Activated T-cell treated with anti-CD3 and anti-CD28 coated beads for 4 hours (primary cell): ENCODE measurements at regions not wholly inside any gene's neighbourhood (a gene's known extent, or its start where the extent isn't known, plus 50 kb on each side); places are given as distances from the start of the nearest gene placed in this dataset.
A peak's percentile ranks its signal among the peaks of the same experiment; 100 is the strongest.
"Not testable (repeated sequence)": the region's sequence is repeated elsewhere in the genome, so short reads cannot be mapped to it uniquely, and the experiment has no call there.

ENCODE experiments used
- DNase-seq: peaks from one replicate; pipeline ENCODE4 v3.0.0-alpha.2; 2020

DNA sequence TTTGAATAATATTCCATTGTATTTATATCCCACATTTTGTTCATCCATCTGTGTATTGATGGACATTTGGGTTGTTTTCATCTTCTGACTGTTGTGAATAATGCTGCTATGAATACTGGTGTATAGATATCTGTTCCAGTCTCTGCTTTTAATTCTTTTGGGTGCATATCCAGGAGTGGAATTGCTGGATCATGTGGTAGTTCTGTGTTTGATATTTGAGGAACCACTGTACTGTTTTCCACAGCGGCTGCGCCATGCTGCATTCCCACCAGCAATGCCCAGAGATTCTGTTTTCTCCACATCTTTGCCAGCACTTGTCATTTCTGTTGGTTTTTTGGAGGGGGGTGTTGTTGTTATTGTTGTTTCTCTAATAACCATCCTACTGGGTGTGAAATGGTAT is 131.6 kb upstream of the KIF26B start:
- no peak for DNase-seq

DNA sequence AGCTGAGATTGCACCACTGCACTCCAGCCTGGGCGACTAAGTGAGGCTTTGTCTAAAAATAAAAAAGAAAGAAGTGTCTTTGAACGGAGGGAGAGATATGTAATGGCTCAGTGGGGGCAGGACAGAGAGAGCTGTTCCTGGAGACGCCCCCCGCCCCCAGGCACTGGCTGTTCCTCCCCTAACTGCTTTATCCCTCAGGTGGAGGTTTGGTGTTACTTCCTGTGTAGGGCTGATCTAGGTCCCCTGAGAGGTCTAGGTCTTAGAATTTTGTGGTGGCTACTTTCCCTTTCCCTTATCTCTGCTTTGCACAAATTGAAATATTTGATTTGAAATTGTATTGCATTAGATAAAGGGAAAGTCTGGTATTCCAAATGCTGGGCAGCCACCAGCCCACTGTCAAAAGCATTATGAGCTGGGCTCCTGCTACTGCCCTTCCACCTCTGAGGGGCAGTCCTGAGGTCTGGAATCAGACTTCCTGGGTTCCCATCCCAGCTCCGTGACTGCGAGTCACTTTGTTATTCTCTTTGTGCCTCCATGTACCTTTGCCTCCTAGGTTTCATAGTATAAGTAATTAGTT is 134.8 kb upstream of the KIF26B start:
- no peak for DNase-seq

DNA sequence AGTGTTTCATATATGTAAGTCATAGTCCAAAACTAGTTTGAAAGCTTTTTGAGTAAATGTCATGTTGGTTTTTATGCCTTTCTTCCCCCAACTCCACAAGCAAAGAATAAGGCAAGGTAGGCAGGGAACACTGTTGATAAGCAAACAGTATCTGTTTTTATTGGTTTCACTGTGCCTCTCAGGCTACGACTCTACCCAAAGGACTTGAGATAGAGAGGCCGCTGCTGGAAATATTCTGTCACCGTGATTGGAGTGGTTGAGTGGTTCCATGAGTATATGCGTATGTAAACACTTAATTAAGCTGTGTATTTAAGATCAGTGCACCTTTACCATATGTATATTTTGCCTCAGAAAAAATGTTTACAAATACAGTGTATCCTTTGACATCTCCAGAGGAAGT is 138.1 kb upstream of the KIF26B start:
- DNase-seq, result no peak

DNA sequence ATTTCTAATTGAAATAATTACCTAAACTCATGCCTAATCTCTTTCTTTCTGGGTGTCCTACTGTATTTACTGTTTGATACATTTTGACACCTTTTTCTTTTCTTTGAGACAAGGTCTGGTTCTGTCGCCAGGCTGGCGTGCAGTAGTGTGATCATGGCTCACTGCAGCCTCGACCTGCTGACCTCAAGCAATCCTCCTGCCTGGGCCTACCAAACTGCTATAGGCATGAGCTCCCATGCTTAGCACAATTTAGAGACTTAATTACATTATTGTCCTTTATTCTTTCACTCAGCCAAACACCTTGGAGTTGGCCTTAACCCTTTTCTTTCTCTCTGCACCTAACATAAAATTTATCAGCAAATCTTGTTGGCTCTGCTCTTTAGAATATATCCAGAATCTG is 139.8 kb upstream of the KIF26B start:
- DNase-seq, result no peak

DNA sequence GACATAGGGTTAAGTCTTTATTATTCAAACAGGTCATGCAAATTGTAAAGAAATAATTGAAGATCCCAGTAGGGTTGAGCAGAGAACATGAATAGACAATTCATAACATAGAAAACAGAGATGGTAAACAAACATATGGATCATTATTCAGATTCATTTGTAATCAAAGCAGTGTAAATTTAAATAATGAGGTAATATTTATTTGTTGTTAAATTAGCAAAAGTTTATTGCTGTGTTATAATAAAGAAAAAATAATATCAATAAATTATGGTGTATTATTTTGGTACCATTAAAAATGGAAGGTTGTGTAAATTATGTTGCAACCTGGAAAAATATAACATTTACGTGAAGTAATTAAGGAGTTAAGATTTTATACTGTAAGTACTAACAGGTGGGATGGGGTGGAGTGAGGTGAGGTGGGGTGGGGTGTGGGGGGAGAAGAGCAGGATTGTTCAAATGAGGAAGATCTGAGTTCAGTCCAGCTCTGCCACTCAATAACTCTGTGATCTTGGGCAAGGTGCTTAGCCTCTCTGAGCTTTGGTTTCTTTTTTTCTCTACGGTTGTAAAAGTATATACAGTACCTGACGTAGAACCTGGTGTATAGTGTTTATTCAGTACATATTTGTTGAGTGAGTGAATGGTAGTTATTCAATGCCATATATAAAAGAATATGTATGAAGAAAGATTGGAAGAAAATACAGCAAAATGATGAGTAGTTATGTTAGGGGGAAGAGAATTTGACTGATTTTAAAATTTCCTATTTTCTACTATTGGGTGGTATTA is 140.3 kb upstream of the KIF26B start:
- DNase-seq, result no peak

DNA sequence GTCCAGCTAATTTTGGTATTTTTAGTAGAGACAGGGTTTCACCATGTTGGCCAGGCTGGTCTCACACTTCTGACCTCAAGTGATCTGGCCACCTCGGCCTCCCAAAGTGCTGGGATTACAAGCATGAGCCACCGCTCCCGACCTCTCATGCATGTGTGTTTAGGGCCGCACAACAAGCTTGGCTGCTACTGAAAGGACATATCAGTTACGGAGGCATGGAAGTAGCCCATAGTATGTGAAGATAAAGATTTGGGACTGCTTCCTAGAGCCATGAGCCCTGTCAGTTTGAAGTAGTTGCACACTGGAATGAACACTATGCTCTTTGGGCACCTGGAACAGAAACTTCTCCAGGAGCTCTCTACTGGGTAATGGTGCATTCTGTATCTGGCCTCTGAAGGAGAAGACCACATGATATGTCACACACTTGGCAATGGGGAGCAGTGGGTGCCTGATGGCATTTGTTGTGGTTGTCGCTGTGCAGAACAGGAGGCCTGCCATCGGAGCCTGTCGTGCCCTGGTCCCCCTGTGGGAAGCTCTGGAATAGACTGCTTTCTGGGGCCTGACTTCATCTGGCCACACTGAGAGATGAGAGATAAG is 144.7 kb upstream of the KIF26B start:
- no peak for DNase-seq

DNA sequence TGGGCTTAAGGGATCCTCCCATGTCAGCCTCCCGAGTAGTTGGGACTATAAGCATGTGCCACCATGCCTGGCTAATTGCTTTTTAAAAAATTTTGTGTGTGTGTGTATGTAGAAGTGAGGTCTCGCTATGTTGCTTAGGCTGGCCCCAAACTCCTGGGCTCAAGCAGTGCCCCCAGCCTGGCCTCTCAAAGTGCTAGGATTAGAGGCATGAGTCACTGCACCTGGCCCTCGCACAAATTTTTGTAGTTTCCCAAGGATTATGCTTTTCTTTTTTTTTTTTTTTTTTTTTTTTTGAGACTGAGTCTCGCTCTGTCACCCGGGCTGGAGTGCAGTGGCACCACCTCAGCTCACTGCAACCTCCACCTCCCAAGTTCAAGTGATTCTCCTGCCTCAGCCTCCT is 144.4 kb upstream of the HNRNPU start:
- DNase-seq, result no peak

DNA sequence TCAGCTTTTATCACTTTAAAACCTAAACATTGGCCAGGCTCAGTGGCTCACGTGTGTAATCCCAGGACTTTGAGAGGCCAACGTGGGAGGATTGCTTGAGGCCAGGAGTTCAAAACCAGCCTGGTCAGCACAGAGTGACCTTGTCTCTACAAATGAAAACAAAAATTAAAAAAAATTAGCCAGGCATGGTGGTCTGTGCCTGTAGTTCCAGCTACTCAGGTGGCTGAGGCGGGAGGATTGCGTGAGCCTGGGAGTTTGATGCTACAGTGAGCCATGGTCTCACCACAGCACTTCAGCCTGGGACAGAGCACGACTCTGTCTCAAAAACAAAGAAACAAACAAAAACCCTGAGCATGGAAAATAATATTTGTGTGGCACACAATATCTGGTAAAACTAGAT is 143.5 kb upstream of the HNRNPU start:
- no peak for DNase-seq

DNA sequence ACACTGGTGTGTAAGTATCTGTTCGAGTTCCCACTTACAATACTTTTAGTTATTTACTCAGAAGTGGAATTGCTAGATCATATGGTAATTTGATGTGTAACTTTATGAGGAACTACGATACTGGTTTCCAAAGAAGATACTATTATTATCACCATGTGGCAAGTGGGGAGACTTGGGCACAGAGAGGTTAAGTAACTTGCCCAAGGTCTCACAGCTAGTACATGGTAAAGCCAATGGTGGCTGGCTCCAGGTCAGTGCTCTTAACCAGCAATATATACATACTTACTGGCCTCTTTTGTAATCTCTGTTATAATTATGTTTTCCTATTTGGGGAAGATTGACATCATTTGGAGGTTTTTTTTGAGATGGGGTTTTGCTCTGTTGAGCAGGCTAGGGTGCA is 138.9 kb upstream of the HNRNPU start:
- no peak for DNase-seq

DNA sequence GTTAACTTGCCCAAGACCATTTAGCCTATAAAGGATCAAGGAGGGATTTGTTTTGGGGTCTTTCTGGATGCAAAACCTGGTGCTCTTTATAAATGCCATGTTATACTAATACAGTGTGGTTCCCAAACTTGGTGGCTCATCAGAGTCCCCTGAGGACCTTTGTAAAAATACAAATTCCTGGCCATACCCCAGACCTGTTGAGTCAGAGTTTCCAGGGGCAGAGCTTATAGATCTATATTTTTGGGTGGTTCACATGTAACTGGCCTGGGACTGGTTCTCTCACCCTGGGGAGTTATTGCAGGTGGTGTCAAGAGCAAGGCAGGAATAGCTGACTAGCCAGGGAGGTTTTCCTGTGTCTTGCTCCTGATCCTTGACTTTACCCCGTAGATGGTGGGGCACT is 136.9 kb upstream of the HNRNPU start:
- DNase-seq, result no peak

DNA sequence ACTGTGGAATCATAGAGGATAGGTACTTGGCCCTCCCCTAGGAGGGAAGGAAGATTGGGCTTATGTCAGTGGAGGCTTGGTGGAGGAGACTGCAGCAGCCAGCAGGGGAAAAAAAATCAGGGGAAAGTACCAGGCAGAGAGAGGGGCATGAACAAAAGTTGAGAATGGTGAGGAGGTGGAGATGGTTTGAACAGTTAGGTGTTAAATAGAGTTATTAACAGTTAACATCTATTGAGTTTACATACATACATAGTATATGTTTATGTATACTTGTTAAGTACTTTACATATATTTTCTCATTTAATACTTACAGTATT is 136.5 kb upstream of the HNRNPU start:
- no peak for DNase-seq

DNA sequence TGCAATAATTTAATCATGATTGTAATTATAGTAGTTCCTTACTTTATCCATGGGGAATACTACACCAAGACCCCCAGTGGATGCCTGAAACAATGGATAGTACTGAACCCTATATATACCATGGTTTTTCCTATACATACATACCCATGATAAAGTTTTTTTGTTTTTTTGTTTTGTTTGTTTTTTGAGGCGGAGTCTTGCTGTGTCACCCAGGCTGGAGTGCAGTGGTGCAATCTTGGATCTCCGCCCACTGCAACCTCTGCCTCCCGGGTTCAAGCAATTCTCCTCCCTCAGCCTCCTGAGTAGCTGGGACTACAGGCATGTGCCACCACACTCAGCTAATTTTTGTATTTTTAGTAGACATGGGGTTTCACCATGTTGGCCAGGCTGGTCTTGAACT is 135.3 kb upstream of the HNRNPU start:
- DNase-seq, result not testable (repeated sequence)

DNA sequence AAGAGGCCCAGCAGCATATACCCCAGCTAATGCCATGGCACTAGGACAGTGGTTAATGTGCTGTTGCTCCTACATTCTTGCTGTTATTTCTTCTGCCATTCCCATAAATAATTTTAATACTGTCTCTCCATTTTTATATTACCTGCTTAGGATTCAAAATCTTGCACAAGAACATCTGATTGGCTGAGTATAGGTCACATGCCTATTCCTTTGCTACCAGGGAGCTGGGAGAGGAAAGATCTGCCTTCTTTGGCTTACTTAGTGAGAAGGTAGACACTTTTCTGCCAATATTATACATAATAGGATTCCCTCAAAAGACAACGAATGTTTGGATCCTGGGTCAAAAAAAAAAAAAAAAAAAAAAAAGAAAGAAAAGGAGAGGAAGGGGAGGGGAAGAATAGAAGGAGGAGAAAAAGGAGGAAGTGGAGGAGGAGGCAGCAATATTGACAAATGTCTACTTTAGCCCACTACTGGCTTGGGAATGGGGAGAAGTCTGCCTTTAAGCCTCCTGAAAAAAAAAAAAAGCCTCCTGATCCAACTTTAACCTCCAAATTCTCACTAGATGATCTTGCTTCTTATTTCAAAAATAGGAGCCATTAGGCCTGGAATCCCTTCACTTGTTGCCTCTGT is 134.5 kb upstream of the HNRNPU start:
- no peak for DNase-seq

DNA sequence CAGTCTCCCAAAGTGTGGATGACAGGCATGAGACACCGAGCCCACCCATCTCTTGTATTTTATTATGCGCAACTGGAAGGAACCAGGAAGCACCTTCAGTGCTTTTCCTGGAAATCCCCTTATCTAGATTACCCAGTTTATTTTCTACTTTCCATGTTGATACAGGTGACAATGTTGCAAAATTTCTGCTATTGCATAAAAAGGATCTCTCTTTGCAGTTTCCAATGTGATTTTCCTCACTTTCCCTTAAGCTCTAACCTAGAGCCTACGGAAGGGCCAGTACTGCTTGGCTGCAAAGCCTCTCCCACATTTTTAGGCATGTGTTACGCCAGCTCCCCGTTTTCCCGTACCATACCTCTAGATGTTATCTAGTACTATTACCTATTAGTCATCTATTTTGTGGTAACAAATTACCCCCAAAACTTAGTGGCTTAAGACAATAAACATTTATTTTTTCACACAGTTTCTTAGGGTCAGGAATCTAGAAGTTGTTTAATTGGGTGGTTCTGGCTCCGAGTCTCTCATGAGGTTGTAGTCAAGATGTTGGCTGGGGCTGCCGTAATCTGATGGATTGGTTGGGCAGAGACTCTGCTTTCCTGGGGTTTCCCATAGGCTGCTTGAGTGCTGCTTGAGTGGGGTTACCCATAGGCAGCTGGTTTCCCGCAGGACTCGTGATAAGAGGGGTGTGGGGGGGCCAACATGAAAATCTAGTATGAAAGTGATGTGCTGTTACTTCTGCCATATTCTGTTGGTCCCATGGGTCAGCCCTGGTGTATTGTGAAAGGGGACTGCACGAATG is 131.5 kb upstream of the HNRNPU start:
- DNase-seq, result no peak

DNA sequence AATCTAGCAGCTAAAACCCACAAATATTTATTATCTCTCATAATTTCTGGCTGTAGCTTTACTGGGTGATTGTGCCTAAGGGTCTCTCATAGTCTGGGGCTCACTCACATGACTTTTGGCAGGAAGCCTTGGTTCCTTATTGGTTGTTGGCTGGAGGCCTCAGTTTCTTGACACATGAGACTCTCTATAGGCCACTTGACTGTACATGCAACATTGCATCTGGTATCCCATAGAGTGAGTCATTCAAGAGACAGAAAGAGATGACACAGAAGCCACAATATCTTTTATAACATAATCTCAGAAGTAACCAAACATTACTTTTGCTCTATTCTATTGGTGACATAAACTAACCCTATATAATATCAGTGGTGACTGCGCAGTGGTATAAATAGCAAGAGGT is 128.5 kb upstream of the HNRNPU start:
- DNase-seq, result no peak

DNA sequence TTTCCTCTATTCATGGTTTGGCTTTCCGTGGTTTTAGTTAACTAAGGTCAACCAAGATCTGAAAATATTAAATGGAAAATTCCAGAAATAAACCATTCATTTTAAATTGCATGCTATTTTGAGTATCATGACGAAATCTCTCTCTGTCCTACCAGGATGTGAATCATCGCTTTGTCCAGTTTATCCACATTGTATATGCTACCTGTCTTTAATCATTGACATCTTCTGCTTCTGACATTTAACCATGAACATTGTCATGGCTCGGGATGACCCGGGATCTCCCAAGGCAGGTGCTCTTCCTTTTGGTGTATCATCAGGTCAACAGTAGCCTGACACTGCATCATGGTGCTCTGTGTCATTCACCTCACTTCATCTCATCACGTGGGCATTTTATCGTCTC is 125.5 kb upstream of the HNRNPU start:
- DNase-seq, result no peak

DNA sequence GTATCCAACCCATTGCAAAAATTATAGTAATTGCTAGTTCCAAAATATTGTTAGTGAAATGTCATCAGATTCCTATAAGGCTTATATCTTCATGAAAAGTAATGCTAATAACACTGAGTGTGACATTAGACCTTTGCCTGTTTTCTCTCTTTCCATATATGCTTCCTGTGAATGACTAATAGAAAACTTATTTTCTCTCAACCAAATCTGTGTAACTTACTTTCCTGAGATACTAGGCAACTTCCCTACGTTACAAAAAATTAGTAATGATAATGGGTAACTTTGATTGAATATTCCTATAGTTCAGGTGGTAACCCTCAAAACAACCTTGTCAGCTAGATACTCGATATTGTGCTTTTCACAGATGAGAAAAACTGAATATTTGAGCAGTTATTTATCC is 124.2 kb upstream of the HNRNPU start:
- no peak for DNase-seq

DNA sequence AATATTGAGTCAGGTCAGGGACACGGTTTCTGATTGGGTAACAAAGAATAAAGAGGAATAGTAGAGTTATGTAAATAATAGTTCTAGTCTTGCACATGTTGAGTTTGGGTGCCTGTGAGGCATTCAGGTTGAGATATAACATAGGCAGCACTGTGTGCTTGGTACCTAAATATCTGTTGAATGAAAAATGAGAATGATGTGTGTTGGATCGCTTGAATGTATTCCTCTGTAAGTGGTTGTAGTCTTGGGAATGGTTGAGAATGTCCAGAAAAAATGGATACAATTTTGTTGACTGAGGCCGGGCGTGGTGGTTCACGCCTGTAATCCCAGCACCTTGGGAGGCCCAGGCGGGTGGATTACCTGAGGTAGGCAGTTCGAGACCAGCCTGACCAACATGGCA is 116.3 kb upstream of the HNRNPU start:
- no peak for DNase-seq

DNA sequence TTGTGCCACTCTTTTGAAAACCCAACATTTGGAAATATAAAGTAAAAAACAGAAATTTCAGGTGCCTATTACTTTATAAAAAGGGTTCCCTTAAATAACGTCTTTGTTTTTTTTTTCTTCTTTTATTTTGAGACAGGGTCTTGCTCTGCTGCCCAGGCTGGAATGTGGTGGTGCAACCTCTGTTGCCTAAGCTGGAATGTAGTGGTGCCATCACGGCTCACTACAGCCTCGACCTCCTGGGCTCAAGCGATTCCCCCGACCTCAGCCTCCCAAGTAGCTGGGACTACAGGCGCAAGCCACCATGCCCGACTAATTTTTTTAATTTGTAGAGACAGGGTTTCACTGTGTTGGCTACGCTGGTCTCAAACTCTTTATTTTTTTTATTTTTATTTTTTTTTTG is 110.2 kb upstream of the HNRNPU start:
- DNase-seq, result no peak

DNA sequence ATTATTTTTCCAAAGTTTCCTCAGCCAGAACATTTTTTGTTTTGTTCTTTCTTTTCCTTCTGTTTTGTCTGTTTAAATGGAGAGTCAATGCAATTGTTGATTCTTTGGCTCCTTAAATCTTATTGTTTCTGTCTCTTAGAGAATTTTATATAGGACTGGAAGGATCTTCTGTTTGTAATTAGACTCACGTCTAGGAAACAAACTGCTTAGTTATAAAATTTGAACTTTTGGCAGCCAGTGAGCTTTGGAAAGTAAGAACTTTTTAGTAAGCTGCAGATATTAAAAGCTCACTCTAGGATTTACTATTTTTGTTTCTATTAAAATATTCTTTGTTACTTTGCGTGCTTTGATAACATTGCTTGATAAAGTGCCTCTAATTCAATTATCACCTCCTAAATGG is 109.8 kb upstream of the HNRNPU start:
- no peak for DNase-seq

DNA sequence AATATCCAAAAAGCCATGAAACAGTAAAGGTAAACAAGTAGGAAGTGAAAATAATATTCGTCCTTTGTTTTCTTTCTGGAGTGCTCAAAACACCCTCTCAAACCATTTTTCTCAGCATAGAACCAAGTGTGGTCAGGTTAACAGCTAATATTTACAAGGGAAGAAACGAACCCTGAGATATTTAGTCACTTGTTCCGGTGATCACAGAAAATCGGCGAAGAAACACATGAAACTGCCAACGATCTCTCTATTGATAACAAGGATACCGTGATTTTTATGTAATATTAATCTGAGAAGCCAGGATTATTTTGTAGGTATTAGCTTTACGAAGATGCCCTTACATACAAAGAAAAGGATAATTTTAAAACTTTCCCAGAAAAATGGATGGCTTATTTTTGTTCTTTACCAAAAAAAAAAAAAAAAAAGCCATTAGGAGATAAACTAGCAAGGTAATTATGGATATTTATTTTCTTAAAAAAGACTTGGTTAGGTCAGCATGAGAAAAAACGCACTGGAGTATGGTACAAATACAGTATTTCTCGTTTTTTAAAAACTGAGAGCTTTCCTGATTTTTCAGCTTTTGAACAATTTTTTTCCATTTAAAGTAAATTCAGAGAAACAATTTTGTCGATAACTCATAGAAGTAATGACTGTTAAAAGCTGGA is 107.3 kb upstream of the HNRNPU start:
- peak; percentile 4 for DNase-seq

DNA sequence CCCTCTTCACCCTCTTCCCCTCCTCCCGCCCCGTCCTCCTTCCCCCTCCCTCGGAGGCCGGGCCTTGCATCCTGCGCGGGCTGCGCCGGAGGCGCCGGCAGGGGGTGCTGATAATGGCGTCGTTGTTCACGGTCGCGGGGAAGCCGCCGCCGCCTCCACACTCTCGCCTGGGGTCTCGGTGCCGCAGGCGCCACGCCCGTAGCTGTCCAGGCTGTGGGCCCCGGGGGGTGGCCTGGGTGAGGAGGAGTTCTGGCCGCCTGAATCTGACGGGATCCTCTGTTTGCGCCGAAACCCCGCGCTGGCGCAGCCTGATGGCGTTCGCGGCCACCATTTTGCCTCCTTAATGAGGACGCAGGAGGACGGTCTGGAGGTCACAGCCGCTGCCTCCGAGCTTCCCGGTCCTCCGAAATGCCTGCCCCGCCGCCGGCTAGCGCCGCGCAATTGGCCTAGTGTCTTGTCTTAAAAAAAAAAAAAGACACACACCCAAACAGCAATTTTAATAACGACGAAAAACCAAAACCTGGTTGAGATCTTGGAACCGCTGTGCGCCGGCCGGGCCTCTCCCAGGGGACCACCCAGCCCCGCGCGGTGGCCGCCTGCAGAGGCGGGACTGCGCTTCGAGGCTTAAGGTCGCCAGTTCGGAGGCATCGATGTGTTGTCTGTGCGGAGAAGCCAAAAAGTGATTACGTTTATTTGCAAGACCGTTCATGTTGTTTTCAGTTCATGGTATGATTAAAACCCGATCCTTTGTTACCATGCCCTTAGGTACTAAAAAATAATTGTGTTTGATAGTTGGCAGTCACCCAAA is 106.6 kb upstream of the HNRNPU start:
- DNase-seq, result peak; percentile 88
